HL-60 (cell line): ENCODE measurements at regions not wholly inside any gene's neighbourhood (a gene's known extent, or its start where the extent isn't known, plus 50 kb on each side); places are given as distances from the start of the nearest gene placed in this dataset.

Source experiments
- GABPA ChIP-seq: IDR thresholded peaks from 2 replicates; pipeline ENCODE4 v1.6.1; 2012; ENCODE audit warnings: low read depth
- POLR2AphosphoS5 ChIP-seq: IDR thresholded peaks from 2 replicates; pipeline ENCODE4 v1.6.1; 2012; ENCODE audit warnings: low read depth
- SPI1 ChIP-seq: IDR thresholded peaks from 2 replicates; pipeline ENCODE4 v1.6.1; 2012; ENCODE audit warnings: low read depth, mild to moderate bottlenecking, borderline replicate concordance
- TF ChIP-seq, protein P1 (sequence below): IDR thresholded peaks from one replicate; pipeline ENCODE4 v1.5.1; 2011; ENCODE audit warnings: low read length, control low read depth, inconsistent platforms; ENCODE audit not compliant: insufficient read depth
- TF ChIP-seq, protein P2 (sequence below): IDR thresholded peaks from 2 replicates; pipeline ENCODE4 v1.6.1; 2012; ENCODE audit warnings: low read depth; ENCODE audit not compliant: insufficient replicate concordance

DNA sequence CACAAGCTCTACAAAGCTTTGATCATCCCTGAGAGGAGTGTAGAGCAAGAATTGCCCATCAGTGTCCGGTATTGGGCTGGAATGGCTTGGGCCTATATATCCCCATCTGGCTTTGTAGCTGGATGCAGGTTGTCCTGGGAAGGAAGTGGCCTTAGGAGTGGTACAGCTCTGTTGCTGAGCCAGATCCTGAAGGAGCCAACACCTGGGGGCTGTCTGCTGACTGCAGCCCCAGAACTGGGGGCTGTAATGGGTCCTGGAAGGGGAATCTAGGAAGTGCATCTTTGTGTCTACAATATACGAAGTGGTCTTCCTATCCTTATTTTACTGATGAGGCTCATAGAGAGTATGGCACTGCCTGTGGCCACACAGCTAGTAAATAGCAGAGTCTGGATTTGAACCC, 145.9 kb downstream of the CDC5L start:
- TF ChIP-seq, protein P1, sequence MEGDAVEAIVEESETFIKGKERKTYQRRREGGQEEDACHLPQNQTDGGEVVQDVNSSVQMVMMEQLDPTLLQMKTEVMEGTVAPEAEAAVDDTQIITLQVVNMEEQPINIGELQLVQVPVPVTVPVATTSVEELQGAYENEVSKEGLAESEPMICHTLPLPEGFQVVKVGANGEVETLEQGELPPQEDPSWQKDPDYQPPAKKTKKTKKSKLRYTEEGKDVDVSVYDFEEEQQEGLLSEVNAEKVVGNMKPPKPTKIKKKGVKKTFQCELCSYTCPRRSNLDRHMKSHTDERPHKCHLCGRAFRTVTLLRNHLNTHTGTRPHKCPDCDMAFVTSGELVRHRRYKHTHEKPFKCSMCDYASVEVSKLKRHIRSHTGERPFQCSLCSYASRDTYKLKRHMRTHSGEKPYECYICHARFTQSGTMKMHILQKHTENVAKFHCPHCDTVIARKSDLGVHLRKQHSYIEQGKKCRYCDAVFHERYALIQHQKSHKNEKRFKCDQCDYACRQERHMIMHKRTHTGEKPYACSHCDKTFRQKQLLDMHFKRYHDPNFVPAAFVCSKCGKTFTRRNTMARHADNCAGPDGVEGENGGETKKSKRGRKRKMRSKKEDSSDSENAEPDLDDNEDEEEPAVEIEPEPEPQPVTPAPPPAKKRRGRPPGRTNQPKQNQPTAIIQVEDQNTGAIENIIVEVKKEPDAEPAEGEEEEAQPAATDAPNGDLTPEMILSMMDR, result no peak
- TF ChIP-seq, protein P2, sequence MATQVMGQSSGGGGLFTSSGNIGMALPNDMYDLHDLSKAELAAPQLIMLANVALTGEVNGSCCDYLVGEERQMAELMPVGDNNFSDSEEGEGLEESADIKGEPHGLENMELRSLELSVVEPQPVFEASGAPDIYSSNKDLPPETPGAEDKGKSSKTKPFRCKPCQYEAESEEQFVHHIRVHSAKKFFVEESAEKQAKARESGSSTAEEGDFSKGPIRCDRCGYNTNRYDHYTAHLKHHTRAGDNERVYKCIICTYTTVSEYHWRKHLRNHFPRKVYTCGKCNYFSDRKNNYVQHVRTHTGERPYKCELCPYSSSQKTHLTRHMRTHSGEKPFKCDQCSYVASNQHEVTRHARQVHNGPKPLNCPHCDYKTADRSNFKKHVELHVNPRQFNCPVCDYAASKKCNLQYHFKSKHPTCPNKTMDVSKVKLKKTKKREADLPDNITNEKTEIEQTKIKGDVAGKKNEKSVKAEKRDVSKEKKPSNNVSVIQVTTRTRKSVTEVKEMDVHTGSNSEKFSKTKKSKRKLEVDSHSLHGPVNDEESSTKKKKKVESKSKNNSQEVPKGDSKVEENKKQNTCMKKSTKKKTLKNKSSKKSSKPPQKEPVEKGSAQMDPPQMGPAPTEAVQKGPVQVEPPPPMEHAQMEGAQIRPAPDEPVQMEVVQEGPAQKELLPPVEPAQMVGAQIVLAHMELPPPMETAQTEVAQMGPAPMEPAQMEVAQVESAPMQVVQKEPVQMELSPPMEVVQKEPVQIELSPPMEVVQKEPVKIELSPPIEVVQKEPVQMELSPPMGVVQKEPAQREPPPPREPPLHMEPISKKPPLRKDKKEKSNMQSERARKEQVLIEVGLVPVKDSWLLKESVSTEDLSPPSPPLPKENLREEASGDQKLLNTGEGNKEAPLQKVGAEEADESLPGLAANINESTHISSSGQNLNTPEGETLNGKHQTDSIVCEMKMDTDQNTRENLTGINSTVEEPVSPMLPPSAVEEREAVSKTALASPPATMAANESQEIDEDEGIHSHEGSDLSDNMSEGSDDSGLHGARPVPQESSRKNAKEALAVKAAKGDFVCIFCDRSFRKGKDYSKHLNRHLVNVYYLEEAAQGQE, result no peak
- TF ChIP-seq POLR2AphosphoS5 (no peak), SPI1 (no peak), GABPA (no peak)
